LNCaP clone FGC (cell line): ENCODE measurements at regions not wholly inside any gene's neighbourhood (a gene's known extent, or its start where the extent isn't known, plus 50 kb on each side); places are given as distances from the start of the nearest gene placed in this dataset.

Experiments
- DNase-seq: peaks from one replicate; pipeline ENCODE4 v3.0.0-alpha.2; 2011; ENCODE audit warnings: low read depth
- H3K4me3 ChIP-seq: 2 replicates; pipeline ENCODE4 v1.5.1; 2011; ENCODE audit warnings: mild to moderate bottlenecking, low read depth, low read length, control low read depth
- CTCF ChIP-seq: IDR thresholded peaks from 2 replicates; pipeline ENCODE4 v1.5.1; 2012; ENCODE audit warnings: mild to moderate bottlenecking; ENCODE audit not compliant: control insufficient read depth, insufficient read depth; ENCODE audit errors: extremely low read depth

- no peak overlapping the region for H3K4me3 ChIP-seq
- DNase-seq, result no peak
- TF ChIP-seq CTCF, result no peak
Measured at GRCh38 chr10:89900554-89900953, 199.2 kb downstream of the KIF20B start.

- no peak overlapping the region for H3K4me3 ChIP-seq
- TF ChIP-seq CTCF, result no peak
- DNase-seq, result no peak
Measured at GRCh38 chr10:89901895-89902294, 200.5 kb downstream of the KIF20B start.

GRCh38 chr10:89904755-89905154 lies 203.4 kb downstream of the KIF20B start:
- no peak overlapping the region for H3K4me3 ChIP-seq
- DNase-seq, result no peak
- TF ChIP-seq CTCF, result no peak

GRCh38 chr10:89909752-89910151 lies 208.4 kb downstream of the KIF20B start:
- DNase-seq, result no peak
- TF ChIP-seq CTCF, result no peak
- H3K4me3 ChIP-seq, result no peak overlapping the region

GRCh38 chr10:89915021-89915420 lies 213.6 kb downstream of the KIF20B start:
- DNase-seq, result no peak
- no peak overlapping the region for H3K4me3 ChIP-seq
- TF ChIP-seq CTCF, result no peak

GRCh38 chr10:89915968-89916367 lies 214.6 kb downstream of the KIF20B start:
- DNase-seq, result no peak
- no peak for TF ChIP-seq CTCF
- H3K4me3 ChIP-seq, result no peak overlapping the region

GRCh38 chr10:89916468-89917215 lies 215.3 kb downstream of the KIF20B start:
- DNase-seq, result no peak
- no peak for TF ChIP-seq CTCF
- H3K4me3 ChIP-seq, result no peak overlapping the region
